Spleen (tissue), 3 donors: ENCODE measurements at regions not wholly inside any gene's neighbourhood (a gene's known extent, or its start where the extent isn't known, plus 50 kb on each side); places are given as distances from the start of the nearest gene placed in this dataset.

Source experiments
- POLR2A ChIP-seq, 3 donors: fragments of 450-650 bp; IDR thresholded peaks; one replicate each; pipeline ENCODE4 v1.5.1; 2017; ENCODE audit warnings: antibody characterized with exemption in 3 of 3, mild to moderate bottlenecking in 1 of 3
- POLR2AphosphoS5 ChIP-seq, 3 donors: sonication (generic); formaldehyde crosslinking; IDR thresholded peaks; one replicate each; pipeline ENCODE4 v1.5.1; 2017; ENCODE audit warnings: antibody characterized with exemption in 3 of 3

DNA sequence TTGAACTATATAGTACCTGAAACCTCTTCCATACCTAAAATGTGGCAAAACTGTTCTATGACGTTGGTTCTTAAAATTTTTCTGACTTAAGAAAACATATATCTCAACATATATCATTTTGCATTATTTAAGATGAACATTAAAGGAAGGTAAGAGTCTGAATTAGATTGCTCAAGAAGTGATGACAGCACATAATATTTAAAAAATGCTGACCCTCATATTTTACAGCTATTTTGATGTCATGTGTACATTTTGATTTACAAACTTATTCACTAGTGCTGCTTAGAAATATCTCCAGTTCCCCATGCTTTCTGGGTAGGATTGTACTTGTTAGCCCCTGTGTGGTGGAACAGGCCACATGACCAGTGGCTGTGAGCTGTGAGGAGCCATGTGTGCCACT lies 666.1 kb downstream of the SATB2 start:
- TF ChIP-seq POLR2A (IDR thresholded peaks at IDR 0.05) (no peak), POLR2AphosphoS5 (IDR thresholded peaks at IDR 0.05) (no peak)
